Neural cell (in vitro differentiated cells): ENCODE measurements at regions not wholly inside any gene's neighbourhood (a gene's known extent, or its start where the extent isn't known, plus 50 kb on each side); places are given as distances from the start of the nearest gene placed in this dataset.

ENCODE experiments used
- EZH2 ChIP-seq: fragments of 200-600, 300-800 bp; shearing (Covaris generic), sonication (generic); IDR thresholded peaks from 2 replicates; pipeline ENCODE4 v1.6.1; 2014; ENCODE audit warnings: antibody characterized with exemption, low read length, borderline replicate concordance, mild to moderate bottlenecking; ENCODE audit not compliant: insufficient read depth, poor library complexity, severe bottlenecking
- RAD21 ChIP-seq: fragments of 450-650 bp; conservative IDR thresholded peaks from 2 replicates; pipeline ENCODE4 v1.6.1; 2014; ENCODE audit warnings: antibody characterized with exemption, mild to moderate bottlenecking, moderate library complexity
- REST ChIP-seq: IDR thresholded peaks from 2 replicates; pipeline ENCODE4 v1.6.1; 2012; ENCODE audit warnings: borderline replicate concordance
- TF ChIP-seq, protein P1 (sequence below): fragments of 450-650 bp; IDR thresholded peaks from 2 replicates; pipeline ENCODE4 v1.5.1; 2014; ENCODE audit warnings: antibody characterized with exemption, mild to moderate bottlenecking, moderate library complexity; ENCODE audit not compliant: poor library complexity, severe bottlenecking

DNA sequence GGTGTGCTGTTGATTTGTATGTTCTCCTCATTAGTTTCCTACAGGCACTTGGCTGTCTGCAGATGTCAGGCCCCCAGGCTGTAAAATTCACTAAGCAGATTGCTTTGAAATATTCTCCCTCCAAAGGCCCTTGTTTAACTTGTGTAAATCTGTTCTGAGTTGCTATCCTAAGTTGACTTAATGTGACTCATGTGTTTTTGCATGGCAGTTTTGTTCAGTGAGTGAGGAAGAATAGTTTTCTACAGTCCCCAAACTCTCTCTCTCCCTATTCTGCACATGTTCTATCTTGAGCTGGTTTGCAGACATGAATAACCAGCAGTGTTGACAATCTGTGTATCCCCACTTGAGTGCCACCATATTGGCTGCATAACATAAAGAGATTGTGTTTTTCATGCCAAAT, 1005.4 kb upstream of the DDX18 start:
- TF ChIP-seq EZH2 (no peak), RAD21 (no peak), REST (no peak)
- TF ChIP-seq, protein P1, sequence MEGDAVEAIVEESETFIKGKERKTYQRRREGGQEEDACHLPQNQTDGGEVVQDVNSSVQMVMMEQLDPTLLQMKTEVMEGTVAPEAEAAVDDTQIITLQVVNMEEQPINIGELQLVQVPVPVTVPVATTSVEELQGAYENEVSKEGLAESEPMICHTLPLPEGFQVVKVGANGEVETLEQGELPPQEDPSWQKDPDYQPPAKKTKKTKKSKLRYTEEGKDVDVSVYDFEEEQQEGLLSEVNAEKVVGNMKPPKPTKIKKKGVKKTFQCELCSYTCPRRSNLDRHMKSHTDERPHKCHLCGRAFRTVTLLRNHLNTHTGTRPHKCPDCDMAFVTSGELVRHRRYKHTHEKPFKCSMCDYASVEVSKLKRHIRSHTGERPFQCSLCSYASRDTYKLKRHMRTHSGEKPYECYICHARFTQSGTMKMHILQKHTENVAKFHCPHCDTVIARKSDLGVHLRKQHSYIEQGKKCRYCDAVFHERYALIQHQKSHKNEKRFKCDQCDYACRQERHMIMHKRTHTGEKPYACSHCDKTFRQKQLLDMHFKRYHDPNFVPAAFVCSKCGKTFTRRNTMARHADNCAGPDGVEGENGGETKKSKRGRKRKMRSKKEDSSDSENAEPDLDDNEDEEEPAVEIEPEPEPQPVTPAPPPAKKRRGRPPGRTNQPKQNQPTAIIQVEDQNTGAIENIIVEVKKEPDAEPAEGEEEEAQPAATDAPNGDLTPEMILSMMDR = no peak
